Spleen (tissue), 7 donors: ENCODE measurements at regions not wholly inside any gene's neighbourhood (a gene's known extent, or its start where the extent isn't known, plus 50 kb on each side); places are given as distances from the start of the nearest gene placed in this dataset.

Source experiments
- CTCF ChIP-seq, 11 experiments: fragments of 200-600 bp in 7 of 11; fragments of 450-650 bp in 4 of 11; sonication (generic) in 4 of 11; IDR thresholded peaks in 8 of 11; conservative IDR thresholded peaks in 3 of 11; 1 replicate in 7 of 11; 2 replicates in 4 of 11; pipeline versions ENCODE4 v1.4.0 to v1.8.0; 2016 to 2021; ENCODE audit warnings: antibody characterized with exemption in 11 of 11, inconsistent platforms in 4 of 11, mild to moderate bottlenecking in 1 of 11
- POLR2A ChIP-seq, 3 donors: fragments of 450-650 bp; IDR thresholded peaks; one replicate each; pipeline ENCODE4 v1.5.1; 2017; ENCODE audit warnings: antibody characterized with exemption in 3 of 3, mild to moderate bottlenecking in 1 of 3
- donor health status: DM: no; HTN: no; CAD: no; lungs with moderate emphysema.
- donor health status: DM: no; HTN: no; CAD: no.
- donor health status: DM: no; HTN: no; CAD: no.

- TF ChIP-seq CTCF (IDR thresholded peaks at IDR 0.05 in 8 of 11, conservative IDR thresholded peaks at IDR 0.05 in 3 of 11), result no peak
- no peak for TF ChIP-seq POLR2A (IDR thresholded peaks at IDR 0.05)
Observed at GRCh38 chr12:62003226-62003625, 257.0 kb upstream of the USP15 start.
